DMS79 treated with DMSO at 0.1 percent for 48 hours (cell line): ENCODE measurements at regions not wholly inside any gene's neighbourhood (a gene's known extent, or its start where the extent isn't known, plus 50 kb on each side); places are given as distances from the start of the nearest gene placed in this dataset.
"Not testable (repeated sequence)": the region's sequence is repeated elsewhere in the genome, so short reads cannot be mapped to it uniquely, and the experiment has no call there.

Experiments used
- DNase-seq: peaks from one replicate; lab custom pipeline; 2025; lab: John Stamatoyannopoulos, UW

DNA sequence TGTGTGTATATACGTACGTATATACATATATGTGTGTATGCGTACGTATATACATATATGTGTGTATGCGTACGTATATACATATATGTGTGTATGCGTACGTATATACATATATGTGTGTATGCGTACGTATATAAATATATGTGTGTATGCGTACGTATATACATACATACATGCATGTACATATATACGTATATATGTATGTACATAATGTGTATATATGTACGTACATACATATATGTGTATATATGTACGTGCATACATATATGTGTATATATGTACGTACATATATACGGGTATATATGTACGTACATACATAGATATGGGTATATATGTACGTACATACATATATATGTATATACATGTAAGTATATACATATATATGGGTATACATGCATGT lies 332.1 kb downstream of the CRPPA start:
- DNase-seq = no peak

DNA sequence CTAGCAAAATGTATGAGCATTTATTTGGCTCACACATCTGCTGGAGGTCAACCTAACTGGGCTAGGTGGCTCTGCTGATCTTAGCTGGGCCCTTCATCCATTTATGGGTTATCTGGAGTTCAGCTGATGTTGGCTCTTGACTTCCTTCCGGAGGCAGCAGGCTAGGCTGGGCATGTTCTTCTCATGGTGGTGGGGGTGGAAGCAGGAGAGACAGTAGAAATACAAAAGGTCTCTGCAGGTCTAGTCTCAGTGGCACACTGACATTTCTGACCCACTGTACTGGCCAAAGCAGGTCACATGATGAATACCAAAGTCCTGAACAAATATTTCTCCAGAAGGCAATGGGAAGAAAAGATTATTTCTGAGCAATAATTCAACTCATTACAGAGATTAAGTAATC lies 334.6 kb downstream of the CRPPA start:
- DNase-seq = no peak

DNA sequence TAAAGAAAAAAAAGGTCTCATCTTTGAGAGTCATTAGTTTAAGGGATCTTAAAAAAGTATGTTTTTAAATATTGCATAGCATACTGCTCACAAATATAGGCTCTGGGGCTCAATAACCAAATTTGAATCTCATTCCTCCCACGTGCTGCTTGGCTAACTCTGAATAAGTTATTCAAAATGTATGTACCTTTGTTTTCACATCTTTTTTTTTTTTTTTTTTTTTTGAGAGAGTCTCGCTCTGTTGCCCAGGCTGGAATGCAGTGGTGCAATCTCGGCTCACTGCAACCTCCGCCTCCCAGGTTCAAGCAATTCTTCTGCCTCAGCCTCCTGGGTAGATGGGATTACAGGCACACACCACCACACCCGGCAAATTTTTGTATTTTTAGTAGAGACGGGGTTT lies 335.6 kb downstream of the CRPPA start:
- DNase-seq = not testable (repeated sequence)

DNA sequence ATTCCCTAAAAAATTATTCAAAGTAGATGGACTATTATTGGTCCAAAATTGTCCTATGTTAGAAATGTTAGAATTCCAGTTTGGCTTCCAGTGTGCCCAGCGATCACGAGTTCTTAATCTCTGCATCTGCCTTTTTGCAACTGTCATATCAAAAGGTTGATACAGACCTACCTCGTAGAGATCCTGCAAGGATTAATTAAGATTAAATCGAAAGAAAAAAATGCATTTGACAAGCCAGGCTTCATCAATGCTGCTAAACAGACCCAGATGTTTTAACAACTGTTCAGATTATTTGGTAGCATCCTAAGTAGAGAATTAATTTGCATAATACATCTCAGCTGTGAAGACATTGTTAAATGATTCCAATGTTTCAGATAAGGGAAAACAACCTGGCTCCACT lies 336.5 kb downstream of the CRPPA start:
- no peak for DNase-seq

DNA sequence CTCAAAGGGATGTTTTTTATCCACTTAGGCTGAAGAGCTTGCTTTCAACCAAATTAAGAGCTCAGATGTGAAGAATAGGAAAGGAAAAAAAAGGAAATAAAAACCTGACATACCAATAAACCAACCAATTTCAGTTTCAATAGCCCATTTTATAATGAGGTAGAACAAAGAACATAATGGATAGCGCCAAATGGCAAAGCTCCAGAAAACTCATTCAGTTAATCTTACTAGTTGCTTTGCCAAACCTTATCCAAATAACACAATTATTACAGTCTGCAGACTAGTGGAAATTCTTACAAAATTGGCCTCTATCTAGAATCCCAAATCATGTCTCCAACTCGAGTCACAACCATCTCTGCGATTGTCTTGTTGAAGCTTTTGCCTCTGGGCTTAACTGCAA lies 337.0 kb downstream of the CRPPA start:
- peak; percentile 32 for DNase-seq

DNA sequence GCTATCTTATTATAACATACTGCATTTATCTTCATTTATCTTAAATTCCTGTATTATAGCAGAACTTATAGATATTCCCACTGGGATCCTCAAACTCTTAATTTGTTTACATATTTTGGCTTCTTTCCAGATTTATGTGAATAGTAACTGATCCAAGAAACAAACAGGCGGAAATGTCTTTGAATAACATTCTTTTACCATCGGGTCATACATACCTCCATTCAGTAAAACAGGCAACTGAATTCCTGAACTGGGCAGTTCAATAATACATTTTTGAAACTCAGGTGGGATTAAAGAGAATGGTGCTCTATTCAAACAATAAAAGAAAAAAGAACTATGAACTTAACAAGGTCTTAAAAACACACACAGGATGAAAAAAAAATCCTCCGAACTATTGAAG lies 337.4 kb downstream of the CRPPA start:
- no peak for DNase-seq

DNA sequence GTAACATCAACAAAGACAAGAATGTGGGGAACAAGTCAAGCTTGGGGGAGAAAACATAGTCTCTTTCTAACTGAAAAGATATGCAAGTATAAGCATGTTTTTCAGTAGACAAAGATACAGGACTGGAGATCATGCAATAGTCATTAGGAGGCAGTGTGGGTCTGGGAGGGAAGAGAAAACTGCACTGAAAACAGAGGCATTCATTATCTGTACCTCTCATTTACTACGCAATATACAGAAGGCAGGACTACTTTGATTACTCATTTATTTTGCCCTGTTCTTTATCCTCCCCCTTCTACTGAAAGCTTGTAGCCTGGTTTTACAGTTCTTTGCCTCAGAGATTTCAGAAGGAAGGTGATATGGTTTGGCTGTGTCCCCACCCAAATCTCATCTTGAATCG lies 341.2 kb downstream of the CRPPA start:
- DNase-seq = no peak

DNA sequence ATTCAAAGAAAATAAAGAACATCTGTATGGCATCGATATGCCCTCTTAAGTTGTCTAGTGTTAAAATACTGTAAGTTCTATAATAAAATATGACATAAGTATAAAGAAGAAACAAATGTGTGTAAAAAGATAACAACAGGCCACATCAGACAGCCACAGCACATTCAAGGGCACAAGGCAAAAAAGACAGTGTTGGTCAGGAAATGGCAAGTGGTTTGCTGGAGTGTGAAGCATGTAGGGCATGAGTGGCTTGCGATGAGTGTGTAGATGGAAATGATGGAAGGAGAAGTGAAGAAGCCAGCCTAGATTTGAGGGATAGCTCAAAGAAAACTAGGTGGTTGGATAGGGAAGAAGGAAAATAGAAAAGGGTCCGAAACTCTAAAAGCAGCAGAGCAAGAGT lies 341.6 kb downstream of the CRPPA start:
- DNase-seq = no peak

DNA sequence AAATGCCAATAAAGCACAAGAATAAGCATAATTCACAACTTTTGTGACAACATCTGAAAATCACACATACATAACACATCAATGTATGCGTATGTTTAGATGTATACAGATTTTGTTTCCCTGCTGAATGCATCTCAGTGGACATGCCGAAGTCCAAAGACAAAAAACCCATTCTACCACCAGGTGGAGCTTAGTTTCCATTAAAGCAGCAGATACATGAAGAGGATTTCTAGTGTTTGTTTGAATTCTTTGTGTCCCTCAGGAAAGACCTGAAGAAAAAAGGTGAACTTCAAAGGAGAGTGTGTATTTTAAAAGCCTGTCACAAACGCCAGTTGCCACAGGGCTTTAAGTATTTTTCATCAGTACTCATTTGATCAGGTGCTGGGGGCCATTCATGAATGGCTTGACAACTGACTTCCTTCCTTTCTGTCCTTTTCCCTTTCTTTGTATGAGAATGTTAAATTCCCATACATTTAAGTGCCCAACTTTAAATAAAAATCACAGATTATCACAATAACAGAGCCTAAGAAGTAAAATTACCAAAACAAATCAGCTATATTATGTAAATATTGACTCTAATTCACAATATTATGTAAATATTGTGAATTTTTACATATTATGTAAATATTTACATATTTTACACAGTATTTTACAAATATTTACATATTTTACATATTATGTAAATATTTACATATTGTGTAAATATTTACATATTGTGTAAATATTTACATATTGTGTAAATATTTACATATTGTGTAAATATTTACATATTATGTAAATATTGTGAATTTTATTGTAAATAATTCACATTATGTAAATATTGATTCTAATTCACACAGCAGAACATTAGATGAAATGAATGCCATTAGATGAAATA lies 343.0 kb downstream of the CRPPA start:
- DNase-seq = peak; percentile 31

DNA sequence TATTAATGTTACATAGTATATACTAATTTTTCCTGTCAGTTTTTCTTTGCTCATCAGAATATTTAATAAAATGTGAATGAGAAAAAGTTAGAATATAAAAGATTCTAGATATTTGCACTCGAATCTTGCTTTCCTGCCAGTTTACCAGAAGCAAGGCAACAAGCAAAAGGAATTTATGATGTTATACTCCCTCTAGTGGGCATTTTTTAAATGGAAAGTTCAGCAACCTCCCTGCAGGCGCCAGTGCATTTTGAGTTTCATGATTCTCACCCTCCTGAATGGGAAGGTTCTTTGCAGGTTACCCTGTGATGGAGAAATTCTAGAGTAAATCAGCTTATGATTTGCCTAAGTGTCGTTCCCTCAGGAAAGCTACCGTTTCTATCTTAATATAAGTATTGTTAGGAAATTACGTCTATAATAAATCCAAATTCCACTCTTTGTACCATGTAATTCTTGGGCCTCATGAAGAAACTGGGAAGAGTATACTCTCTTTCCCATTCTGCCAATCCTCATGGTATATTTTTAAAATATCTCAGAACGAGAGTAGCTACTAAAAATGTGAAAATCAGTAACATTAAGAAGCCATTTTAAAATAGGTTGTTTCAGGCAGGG lies 350.0 kb downstream of the CRPPA start:
- DNase-seq = peak; percentile 11

DNA sequence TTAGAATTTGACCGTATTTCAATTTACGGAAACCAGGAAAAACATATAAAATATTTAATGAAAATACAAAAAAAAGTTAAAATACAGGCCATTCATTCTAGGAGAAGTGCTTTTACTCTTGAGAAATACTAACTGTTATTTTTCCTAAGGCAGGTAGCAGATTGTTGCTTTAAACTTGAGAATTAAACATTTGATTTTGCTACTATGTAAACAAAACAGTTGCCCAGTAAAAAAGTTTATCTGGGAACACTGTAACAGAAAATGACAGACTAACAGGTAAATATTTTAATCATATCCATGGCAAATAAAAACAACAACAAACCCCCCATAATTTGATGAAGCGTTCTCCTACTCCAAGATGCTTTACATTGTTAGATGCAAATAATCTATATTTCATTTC lies 350.5 kb downstream of the CRPPA start:
- DNase-seq = no peak

DNA sequence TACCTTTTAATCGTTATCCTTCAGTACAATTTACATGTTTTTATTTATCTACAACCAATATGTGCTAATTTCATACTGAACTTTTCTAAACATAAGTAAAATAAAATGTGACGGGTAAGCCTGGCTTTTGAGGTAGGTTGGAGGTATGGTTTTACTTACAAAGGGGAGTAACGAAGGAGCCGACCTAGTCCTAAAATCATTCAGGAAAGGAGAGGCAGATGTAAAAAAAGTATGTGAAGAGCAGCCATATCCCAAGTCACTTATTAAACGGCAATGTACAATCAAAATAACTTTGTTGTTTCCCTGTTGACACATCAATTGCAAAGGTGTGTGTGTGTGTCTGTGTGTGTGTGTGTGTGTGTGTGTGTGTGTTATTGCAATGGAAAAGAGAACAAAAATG lies 351.3 kb downstream of the CRPPA start:
- DNase-seq = no peak

DNA sequence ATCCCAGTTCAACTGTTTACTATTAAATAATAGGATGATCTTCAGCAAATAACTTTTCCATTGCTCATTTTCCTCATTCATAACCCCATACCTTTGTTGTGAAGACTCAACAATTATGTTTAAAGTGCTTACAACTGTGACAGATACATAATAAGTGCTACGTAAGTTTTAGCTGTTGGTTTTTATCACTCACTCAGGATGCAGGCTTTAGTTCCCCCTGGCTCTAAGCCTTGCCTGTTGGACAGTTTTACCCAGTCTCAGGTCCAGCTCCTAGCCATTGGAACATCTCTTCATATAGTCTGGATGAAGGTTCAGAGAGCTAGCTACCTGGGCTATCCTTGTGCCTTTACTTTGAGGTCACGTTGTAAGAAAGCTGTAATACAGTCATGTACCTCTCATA lies 353.2 kb downstream of the CRPPA start:
- DNase-seq = no peak

DNA sequence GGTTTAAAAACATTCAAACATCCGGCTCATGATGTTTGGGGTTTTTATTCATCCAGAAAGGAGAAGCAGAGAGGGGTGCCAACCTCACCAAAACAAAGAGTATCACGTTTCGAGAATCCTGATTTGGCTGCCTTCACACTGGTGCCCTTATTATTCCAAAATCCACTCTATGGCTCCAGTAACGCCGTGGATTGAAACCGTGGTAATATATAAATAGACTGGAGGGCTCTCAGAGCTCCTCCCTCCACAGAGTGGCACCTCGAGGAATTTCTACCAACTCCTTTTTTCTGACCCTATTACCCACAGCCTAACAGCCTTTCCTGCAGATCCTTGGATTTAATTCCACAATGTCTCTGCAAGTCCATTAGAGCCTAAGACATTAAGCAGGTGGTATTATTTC lies 353.6 kb downstream of the CRPPA start:
- DNase-seq = no peak

DNA sequence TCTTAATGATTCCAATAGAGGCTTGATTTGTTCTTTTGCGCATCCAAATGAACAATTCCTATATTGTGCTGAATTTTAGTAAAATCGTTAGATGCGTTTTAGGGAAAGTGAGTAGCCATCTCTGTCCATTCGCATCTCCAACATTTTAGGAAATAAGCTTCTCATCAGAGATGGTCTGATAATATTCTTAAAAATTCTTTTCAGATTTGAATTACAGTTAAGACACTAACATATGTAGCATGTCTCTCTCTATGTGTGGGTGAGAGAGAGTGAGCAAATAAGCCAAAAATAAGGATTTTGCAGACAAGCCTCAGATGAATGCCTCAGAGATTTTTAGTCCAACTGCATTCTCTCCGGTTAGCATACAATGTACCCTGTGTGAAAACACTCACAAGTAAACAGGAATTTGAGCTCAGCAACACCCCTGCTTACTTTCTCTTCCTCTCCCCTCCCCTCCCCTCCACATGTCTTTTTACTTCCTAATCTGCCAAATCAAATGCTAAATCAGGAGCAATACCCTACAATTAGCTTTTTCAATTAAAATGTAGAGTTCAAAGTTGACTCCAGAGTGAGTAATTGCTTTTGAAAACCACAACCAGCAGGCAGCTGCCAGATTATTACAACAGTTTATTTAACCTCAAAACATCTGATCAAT lies 354.4 kb downstream of the CRPPA start:
- DNase-seq = no peak

DNA sequence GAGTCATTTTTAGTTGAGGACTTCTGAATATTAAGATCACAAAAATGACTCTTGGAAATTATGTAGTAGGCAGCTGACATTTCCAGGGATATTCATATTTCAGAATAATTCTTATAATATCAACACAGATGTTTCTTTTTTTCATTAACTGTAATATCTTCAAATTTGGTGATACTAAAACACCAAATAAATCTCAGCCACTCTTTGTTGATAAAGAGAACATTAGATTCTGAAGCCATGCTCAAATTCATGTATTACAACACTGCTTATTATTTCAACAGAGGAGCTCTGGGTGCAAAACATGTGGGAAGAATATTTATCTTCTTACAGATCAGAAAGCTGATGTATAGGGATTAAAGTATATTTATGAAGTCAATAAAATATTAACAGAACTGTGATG lies 355.4 kb downstream of the CRPPA start:
- DNase-seq = no peak

DNA sequence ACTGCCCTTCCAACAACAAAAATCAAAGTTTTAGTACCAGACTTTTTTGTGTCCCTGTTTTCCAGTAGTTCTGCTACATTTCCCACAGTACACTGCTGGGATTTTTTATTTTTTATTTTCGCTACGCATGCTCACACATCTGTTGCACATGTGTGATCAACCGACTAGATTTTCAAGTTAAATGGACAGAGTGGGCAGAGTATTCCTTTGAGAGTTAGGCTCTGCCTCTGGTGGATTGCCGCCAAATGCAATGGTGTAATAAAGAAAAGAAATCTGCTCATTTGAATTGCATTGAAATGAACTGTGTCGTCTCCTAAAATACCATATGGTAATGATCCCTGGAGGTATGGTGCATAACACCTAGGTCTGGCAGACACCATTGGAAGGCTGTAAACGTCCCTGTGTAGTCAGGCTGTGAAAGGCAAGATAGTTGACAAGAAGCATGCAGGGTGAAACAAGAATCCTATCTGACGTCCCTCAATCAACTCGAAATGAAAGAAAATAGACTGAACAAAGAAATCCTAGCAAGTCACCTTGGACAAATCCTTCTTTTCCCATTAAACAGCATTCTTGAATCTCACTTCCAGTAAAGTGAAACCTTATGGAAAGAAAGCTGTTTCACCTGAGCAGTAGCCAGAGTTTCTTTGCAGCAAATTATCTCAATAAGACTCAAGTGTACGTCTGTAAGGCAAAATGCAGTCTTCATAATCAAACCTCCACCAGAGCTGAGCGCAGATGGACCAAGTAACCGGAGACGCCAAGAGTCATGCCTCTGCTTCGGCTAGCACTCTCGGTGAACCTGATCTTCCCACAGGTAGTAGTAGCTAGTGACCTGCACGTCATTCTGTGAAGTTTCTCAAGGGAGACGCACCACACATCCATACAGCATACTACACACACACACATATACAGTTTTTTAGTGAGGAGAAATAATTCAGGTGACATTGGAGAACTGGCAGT lies 357.3 kb downstream of the CRPPA start:
- DNase-seq = no peak

DNA sequence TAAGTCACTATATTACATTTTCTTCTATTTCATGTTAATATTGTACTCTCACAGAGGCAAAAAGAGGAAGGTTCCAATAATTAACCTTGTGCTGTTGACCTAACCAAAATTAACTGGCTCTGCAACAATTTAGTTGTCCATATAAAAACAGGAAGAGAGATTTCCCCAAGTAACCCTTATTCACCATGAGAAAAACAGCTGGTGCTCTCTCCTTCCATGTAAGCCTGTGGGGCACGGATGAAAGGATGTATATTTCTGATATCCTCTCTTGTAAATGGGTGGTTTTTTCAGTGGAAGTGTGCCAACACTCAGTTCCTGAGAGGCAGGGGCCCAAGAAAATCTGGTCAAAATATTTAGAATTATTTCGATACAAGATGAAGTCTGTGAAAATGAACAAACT lies 358.1 kb downstream of the CRPPA start:
- DNase-seq = no peak

DNA sequence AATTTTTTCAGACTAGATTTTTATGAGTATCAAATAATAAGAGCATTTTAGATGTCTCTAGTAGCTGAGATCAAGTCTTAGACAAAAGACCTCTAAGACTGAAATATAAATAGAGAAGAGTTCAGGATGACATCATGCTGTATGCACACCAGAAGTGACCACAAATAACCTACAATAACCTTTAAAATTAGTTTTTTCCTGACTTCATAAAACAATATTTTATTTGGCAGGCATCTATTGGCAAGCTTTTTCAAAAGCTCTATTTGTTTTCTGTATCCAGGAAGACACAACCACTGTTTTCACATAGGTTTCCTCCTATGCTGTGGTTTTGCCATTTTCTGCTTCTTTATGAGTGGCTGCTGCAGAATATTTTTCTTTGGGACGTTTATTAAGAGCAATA lies 359.1 kb downstream of the CRPPA start:
- DNase-seq = no peak

DNA sequence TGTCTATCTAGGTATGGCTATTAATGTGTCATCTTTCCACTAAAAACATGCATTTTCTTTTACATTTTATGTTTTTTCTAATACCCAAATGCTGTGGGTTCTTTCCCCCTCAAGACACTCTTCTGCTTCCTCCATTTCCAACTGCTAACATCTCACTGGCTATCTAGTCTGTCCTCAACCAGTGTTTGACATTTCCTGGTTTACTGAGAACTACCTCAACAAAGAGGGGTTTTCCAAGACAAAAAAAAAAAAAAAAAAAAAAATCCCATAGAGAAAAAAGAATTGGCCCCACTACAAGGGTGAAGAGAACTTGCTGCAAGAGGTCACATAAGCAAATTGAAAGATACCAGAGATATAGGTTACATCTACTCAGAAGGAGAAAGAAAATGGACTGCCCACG lies 359.7 kb downstream of the CRPPA start:
- DNase-seq = no peak

DNA sequence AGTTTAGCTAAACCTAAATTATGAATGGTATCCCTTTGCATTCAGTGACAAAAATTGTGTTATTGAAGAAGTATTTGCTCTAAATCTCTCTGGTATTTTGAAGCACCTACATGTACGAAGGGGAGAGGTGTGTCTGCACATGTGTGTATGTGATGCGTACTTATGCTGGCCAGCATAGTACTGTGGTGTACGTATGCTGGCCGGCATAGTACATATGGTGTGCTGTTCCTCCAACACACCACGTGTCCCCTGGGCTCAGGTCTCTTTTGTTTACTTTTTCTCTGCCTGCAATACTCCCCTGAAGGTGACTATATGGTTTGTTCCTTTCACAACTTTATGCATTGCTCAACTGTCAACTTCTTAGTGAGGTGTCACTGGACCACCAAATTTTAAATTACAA lies 360.3 kb downstream of the CRPPA start:
- DNase-seq = no peak

DNA sequence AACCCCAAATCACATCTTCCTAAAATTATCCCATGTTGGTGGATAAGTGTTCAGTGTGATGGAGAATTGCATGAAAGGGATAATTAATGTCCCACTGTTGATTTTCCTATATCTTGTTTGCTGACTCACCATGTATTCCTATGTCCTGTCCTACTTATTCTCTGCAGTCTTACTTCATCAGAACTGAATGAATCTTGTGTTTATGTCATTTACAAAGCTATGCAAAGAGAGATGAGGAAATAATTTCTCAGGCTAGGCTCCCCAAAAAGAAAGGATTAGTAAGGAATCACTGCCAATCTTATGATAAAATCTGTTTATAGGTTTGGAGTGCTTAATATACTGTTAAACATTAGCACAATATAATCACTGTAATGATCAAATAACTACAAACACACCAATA lies 360.8 kb downstream of the CRPPA start:
- DNase-seq = no peak
